ENCODE measurements at regions not wholly inside any gene's neighbourhood (a gene's known extent, or its start where the extent isn't known, plus 50 kb on each side); places are given as distances from the start of the nearest gene placed in this dataset.

DNA sequence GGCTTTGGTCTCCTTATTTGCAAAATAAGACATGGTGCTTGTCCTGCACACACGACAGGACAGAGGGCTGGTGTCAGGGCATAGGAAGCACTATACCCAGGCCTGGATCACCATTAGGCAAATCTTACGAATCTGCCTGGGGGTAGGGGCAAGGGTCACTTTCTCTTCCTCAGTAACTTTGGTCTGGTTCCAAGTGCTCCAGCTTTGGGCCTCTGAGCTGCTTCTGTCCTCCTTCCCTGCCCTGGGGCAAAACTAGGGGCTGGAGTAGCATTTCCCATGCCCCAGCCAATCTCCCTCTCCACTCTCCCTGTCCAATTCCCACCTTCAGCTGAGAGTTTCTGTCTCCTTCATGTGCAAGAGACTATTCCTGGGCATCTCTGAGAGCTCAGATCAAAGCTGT lies 123.7 kb upstream of the NECTIN1 start (continued):
- TF ChIP-seq MIXL1 (CRISPR knock-in tag; IDR thresholded peaks at IDR 0.05) (no peak), ZNF260 (CRISPR knock-in tag; IDR thresholded peaks at IDR 0.05; ENCODE audit: borderline replicate concordance, low read depth) (no peak), IKZF1 (IDR thresholded peaks at IDR 0.05) (no peak), ZBTB38 (CRISPR knock-in tag; IDR thresholded peaks at IDR 0.05) (no peak), FOXO4 (CRISPR knock-in tag; conservative IDR thresholded peaks at IDR 0.05) (no peak), NR0B2 (CRISPR knock-in tag; IDR thresholded peaks at IDR 0.05) (no peak), HNRNPLL (IDR thresholded peaks at IDR 0.05; ENCODE audit: low read depth, low read length, poor library complexity, severe bottlenecking) (no peak), NFATC3 (CRISPR knock-in tag; IDR thresholded peaks at IDR 0.05) (no peak), ZNF670 (CRISPR knock-in tag; IDR thresholded peaks at IDR 0.05; ENCODE audit: borderline replicate concordance) (no peak)

DNA sequence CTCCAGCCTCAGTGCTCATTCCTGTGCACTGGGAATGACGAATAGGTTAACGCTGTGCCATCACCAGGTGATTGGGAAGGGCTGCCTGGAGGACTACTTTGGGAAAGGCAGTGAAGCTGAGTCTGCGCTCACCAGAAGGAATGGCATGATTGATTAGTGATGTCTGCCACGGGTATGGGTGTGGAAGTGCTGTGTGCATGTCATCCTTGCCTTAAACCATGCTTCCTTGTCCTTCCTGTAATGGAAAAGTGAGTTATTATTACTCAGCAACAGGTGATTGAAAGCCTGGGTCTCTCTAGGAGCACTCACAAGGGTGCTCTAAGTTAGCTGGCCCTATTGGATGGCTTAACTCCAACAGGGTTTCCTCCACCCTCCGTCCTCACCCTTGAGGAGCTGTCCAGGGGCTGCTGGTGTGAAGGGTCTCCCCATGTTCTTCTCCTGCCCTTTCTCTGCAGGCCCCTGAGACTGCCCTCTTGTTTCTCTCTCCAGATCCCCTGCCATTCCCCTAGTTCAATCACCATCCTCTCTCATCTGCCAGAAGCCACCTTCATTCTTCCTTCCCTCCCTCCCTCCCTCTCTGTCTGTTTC lies 121.9 kb upstream of the NECTIN1 start:
- ATAC-seq (no peak), FAIRE-seq (no peak)
- TF ChIP-seq ZNF275 (CRISPR knock-in tag; IDR thresholded peaks at IDR 0.05; ENCODE audit: borderline replicate concordance): no peak
- no peak for TF ChIP-seq HMG20B (CRISPR knock-in tag; conservative IDR thresholded peaks at IDR 0.05)
- TF ChIP-seq TARDBP (CRISPR knock-in tag; IDR thresholded peaks at IDR 0.05): no peak
- no peak for TF ChIP-seq DR1 (CRISPR knock-in tag; IDR thresholded peaks at IDR 0.05)
- TF ChIP-seq ARID4A (CRISPR knock-in tag; IDR thresholded peaks at IDR 0.05; ENCODE audit: borderline replicate concordance): no peak
- TF ChIP-seq ZNF784 (CRISPR knock-in tag; IDR thresholded peaks at IDR 0.05; ENCODE audit: borderline replicate concordance): no peak

More for the DNA sequence above, 121.9 kb upstream of the NECTIN1 start:
- H3K4me1 ChIP-seq (ENCODE audit: insufficient read depth, low read length): no peaks in the 10 kb centered on the region
- BruUV-seq (replicated peaks): no TSS peak
- no peak overlapping the region for H2AFZ ChIP-seq (ENCODE audit: low read length)
- no peaks in the 10 kb centered on the region for H3K79me2 ChIP-seq (ENCODE audit: insufficient read depth, low read length)
- ChIA-PET POLR2A (no interaction called here), CTCF (ENCODE audit: low intra/inter-chr PET ratio, low total read pairs) (no interaction called here)
- H3K9me3 ChIP-seq (ENCODE audit: low read length): peaks cover 6% of the 10 kb centered on the region; the same call in 1 of the 2 replicates
- WGBS (ENCODE audit: low lambda C conversion rate): 17% methylated on average over 5 of the region's 5 CpGs
- peaks cover 0 to 12% of the 10 kb centered on the region in 2 experiments; a peak in 2 of 5 replicates for H3K27me3 ChIP-seq (ENCODE audit: control insufficient read depth in 1 of 2, insufficient read depth in 2 of 2, low read length in 2 of 2)
- in situ Hi-C loops (cut with HindIII; ENCODE audit: extremely low pct_ligation_motif_present, low pct_unique_long_range_greater_than_20kb) (no loop called here), intact Hi-C loops (cut with micrococcal nuclease; ENCODE audit: unreplicated experiment) (no loop called here)
- H3K4me2 ChIP-seq (ENCODE audit: low read depth, low read length): no peak overlapping the region
- H4K20me1 ChIP-seq (ENCODE audit: insufficient read depth, low read length): no peaks in the 10 kb centered on the region
- no peaks in the 10 kb centered on the region for H3K36me3 ChIP-seq (replicated peaks in 1 of 2; ENCODE audit: control insufficient read depth in 1 of 2, insufficient read depth in 2 of 2, low read length in 2 of 2)
- no peak for DNase-seq (ENCODE audit: low spot score)
- no peak overlapping the region for H3K4me3 ChIP-seq (replicated peaks in 1 of 3; ENCODE audit: insufficient read depth in 1 of 3, low read depth in 2 of 3, low read length in 3 of 3)
- H3K27ac ChIP-seq (ENCODE audit: extremely low read length, insufficient read depth, low read length): no peak overlapping the region
- no peak overlapping the region for H3K9ac ChIP-seq (ENCODE audit: insufficient read depth, low read depth, low read length)

All from HepG2 (cell line).